22Rv1 (cell line): ENCODE measurements at regions not wholly inside any gene's neighbourhood (a gene's known extent, or its start where the extent isn't known, plus 50 kb on each side); places are given as distances from the start of the nearest gene placed in this dataset.

ENCODE experiments used
- H3K27ac ChIP-seq: fragments of 450-650 bp; 2 replicates; pipeline ENCODE4 v1.5.1; 2017
- CTCF ChIP-seq: fragments of 450-650 bp; IDR thresholded peaks from 2 replicates; pipeline ENCODE4 v1.5.1; 2017; ENCODE audit warnings: mild to moderate bottlenecking
- ZFX ChIP-seq: fragments of 450-650 bp; IDR thresholded peaks from 2 replicates; pipeline ENCODE4 v1.6.1; 2017; ENCODE audit warnings: antibody characterized with exemption, borderline replicate concordance

GRCh38 chr18:78558101-78558810, 421.4 kb upstream of the SALL3 start:
- H3K27ac ChIP-seq, result no peak overlapping the region
- TF ChIP-seq CTCF, result no peak
- no peak for TF ChIP-seq ZFX

DNA sequence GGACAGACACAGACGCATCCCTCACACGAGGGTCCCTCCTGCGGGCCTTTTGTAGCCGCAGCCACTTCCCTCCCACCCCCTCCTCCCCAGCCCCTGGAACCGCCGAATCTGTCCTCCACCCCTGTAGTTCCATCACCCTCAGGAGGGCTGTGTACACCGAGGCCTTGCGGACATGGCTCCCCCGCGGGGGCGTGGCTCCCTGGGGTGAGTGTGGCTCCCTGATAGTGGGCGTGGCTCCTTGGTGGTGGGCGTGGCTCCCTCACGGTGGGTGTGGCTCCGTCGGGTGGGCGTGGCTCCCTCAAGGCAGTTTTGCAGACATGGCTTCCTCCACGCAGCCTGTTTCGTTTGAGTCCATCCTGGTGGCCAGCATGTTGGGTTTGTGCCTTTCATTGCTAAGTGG, 420.7 kb upstream of the SALL3 start:
- TF ChIP-seq CTCF, result no peak
- no peak for TF ChIP-seq ZFX
- no peak overlapping the region for H3K27ac ChIP-seq

GRCh38 chr18:78559584-78559983, 420.0 kb upstream of the SALL3 start:
- H3K27ac ChIP-seq, result no peak overlapping the region
- TF ChIP-seq CTCF (no peak), ZFX (no peak)

- H3K27ac ChIP-seq, result no peak overlapping the region
- TF ChIP-seq CTCF (no peak), ZFX (no peak)
Observed at GRCh38 chr18:78561757-78562510, 417.7 kb upstream of the SALL3 start.

- TF ChIP-seq ZFX, result no peak
- TF ChIP-seq CTCF, result no peak
- H3K27ac ChIP-seq, result no peak overlapping the region
Observed at GRCh38 chr18:78562531-78562961, 417.1 kb upstream of the SALL3 start.

DNA sequence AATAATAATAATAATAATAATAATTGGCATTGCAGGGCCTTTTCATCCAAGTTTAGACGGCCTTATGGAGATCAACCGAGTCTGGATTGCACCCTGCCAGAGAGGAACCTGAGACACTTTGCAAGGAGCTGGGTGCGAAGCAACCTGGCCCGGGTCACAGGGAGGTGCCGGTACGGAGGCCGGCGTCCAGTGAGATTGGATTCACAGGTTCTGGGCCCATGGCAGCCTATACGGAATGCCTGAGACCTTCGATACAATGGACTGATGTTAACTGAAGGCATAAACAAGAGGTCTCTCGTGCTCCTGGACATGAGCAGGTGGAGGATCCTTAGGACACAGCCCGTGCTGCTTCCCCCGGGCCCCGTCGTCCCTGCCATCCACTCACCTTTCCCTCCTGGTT, 416.5 kb upstream of the SALL3 start:
- no peak overlapping the region for H3K27ac ChIP-seq
- TF ChIP-seq CTCF (no peak), ZFX (no peak)

- TF ChIP-seq ZFX, result no peak
- TF ChIP-seq CTCF, result no peak
- no peak overlapping the region for H3K27ac ChIP-seq
Observed at GRCh38 chr18:78564030-78564429, 415.6 kb upstream of the SALL3 start.
